TTC549 (cell line): ENCODE measurements at regions not wholly inside any gene's neighbourhood (a gene's known extent, or its start where the extent isn't known, plus 50 kb on each side); places are given as distances from the start of the nearest gene placed in this dataset.
"Not testable (repeated sequence)": the region's sequence is repeated elsewhere in the genome, so short reads cannot be mapped to it uniquely, and the experiment has no call there.

Source experiments
- FAIRE-seq: peaks from 2 replicates; lab custom pipeline; 2012; peaks lifted over from hg19 to GRCh38; lab: Jason Lieb, UNC

- no peak for FAIRE-seq
Measured at GRCh38 chr6:140752234-140752633, 1377.8 kb upstream of the CITED2 start.

DNA sequence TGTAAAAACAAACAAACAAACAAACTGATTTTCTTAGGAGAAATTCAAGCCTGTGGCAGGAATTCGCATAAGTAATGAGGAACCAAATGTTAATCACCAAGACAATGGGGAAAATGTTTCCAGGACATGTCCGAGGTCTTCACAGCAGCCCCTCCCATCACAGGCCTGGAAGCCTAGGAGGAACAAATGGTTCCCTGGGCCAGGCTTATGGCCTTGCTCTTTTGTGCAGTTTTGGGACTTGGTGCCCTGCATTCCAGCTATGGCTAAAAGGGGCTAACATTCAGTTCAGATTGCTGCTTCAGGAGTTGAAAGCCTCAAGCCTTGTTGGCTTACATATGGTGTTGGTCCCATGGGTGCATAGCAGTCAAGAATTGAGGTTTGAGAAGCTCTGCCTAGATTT, 1372.7 kb upstream of the CITED2 start:
- no peak for FAIRE-seq

DNA sequence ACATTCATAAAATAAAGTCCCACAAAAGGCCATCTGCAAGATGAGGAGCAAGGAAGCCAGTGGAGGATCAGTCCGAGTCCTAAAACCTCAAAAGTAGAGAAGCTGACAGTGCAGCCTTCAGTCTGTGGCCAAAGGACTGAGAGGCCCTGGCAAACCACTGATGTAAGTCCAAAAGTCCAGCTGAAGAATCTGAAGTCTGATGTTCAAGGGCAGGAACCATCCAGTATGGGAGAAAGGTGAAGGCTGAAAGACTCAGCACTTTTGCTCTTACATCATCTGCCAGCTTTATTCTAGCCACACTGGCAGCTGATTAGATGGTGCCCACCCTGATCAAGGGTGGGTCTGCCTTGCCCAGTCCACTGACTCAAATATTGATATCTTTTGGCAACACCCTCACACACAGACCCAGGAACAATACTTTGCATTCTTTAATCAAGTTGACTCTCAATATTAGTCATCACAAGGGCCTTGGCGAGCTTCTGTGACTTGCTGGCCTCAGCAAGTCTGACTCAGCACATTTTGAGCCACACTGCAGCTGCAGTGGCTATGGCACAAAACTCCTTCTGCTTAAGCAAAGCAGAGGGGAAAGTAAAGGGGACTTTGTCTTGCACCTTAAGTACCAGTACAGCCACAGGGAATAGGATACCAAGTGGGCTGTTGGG, 1370.3 kb upstream of the CITED2 start:
- FAIRE-seq: no peak

GRCh38 chr6:140736231-140736630, 1361.8 kb upstream of the CITED2 start:
- no peak for FAIRE-seq

DNA sequence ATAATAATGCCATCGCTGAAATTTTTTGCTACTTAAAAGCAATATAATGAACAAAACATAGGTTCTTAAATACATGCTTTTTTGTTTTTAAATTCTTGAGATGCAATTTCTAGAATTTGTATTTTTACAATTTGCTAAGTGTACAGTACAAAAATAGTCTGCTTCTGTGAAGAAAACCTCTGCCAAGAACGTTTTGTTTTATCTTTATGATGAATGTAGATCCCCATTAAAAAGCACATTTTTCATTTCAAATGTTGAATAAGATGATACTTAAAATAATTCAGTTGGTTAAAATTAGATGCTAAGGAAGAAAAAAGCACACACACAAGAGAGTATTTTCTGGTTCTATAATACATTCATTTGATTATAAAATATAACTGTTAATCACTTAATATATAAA, 1358.5 kb upstream of the CITED2 start:
- FAIRE-seq: no peak

GRCh38 chr6:140732155-140732554, 1357.7 kb upstream of the CITED2 start:
- FAIRE-seq: no peak

- no peak for FAIRE-seq
Measured at GRCh38 chr6:140731741-140732140, 1357.3 kb upstream of the CITED2 start.

- no peak for FAIRE-seq
Measured at GRCh38 chr6:140729521-140729920, 1355.1 kb upstream of the CITED2 start.

DNA sequence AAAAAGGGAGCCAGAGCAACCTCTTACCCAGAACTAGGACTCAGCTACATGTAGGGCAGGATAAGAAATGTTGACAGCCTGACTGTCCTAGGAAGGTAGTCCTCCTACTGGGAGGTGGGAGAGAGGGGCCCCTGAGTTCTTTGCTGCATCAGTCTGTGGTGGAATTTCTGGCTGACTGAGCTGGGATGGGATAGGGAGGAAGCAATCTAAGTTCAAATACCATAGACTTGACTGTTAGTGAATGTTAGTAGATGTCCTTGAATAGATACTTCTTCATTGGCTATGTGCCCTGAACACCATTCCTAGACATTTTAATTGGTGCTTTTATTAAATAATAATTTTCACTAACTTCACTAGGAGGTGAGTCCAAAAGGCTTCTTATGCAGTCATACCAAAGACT, 1343.6 kb upstream of the CITED2 start:
- FAIRE-seq: no peak

GRCh38 chr6:140713495-140713894, 1339.0 kb upstream of the CITED2 start:
- FAIRE-seq: no peak

GRCh38 chr6:140711019-140711613, 1336.7 kb upstream of the CITED2 start:
- no peak for FAIRE-seq

DNA sequence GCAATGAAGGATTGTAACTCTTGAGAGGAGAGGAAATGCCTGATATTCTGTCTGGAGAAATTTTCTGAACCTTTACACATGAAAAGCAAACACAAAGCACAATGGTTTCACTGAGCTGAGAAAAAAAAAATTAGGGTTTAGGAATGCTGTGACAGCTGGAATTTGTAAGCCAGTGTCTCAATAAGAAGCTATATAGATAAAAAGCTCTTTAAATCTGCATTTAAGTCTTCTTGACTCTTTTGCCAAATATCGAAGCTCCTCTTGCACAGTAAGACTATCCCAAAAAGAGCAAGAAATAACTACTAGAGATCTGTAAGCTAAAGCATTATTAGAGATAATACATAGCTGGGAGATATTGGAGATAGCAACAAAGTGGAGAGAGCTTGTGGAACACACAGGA, 1334.0 kb upstream of the CITED2 start:
- no peak for FAIRE-seq

- not testable (repeated sequence) for FAIRE-seq
Measured at GRCh38 chr6:140704008-140704407, 1329.6 kb upstream of the CITED2 start.

DNA sequence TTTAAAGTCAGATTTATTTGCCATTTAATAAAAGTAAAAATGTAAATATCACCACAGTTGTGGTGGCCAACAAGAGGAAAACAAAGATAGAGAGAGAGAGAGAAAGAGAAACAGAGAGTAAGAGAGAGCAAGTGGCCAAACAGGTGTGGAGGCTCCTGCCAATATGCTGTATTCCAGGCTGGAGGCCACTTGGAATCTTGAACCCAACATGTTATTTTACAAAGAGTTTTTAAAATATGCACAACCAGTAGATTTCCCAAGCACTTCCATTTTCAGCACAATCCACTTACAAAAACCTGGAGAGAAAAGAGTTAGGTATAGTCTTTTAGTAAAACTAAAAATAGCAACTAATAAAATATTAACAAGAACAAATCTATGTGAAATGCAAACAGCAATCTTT, 1323.1 kb upstream of the CITED2 start:
- FAIRE-seq: no peak

DNA sequence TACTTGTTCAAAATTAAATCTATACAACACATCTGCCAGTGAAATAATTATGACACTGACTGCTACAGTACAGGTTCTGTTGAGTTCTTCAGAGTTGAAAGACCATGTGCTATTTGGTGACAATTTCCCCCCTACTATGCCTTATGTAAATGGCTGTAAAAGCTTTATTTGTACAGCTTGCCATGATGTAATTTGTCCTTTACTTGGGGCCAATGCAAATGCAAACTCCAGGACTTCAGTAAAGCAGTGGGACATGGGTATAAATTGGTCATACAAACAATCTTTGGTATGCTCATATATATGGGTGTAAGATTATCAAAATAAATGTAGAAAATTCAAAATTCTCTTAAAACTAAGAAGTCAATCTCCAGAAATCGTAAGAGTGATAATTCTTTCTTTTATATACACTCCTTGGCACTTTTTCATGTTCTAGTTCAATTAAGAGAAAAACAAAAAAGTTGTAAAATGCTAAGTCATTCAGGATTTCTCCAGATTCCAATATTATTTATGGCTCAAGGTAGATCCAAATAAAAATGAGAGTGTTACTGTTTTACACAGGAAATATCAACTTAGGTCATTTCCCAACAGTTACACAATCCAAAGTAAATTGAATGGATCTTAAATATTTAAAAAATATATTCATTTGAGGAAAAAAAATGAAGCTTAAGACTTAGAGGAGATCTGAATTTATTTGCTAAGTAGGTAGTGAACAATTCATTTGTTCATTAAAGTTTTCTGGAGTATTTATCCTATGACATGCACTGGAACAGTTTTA, 1310.5 kb upstream of the CITED2 start:
- no peak for FAIRE-seq

DNA sequence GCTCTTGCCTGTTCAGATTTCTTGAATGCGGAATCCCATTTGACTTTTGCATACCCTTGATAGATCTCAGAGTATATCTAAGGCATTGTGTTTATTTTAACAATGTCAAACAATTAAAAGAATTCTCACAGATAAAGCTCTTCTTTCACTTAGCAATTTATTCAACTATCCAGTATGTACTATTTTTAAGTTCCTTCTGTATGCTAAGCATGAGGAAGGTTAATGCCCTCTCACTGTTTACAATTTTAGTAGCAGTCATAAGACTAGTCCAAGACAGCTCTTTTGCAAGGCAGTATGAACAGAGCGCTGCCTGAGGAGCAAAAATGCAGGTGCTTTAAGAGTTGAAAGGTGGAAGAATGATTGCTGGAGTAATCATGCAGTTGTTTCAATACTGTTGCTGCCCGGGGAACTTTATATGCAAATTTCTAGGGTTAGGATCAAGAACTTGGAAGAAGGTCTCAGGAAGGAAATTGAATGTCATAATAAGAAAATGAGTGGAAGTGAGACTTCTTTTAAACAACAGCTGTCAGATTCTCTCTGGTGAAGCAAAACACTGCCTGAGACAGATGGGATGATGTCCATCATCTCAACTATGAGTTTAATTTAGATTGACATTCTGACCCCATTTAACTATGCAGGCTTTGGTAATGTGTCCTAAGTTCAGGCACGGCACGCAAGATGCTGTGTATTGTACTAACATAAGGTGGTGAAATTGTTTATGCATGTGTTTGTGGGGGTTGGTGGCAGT, 1303.5 kb upstream of the CITED2 start:
- no peak for FAIRE-seq

DNA sequence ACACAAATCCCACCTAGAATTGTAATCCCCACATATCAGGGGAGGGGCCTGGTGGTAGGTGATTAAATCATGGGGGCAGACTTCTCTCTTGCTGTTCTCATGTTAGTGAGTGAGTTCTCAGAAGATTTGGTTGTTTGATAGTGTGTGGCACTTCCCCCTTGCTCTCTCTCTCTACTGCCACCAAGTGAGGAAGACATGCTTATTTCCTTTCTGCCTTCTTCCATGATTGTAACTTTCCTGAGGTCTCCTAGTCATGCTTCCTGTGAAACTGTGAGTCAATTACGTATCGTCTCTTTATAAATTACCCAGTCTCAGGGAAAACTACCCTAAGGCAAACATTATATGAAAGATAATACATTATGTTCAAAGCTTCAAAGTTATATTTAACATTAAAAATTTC, 1297.5 kb upstream of the CITED2 start:
- no peak for FAIRE-seq

- no peak for FAIRE-seq
Measured at GRCh38 chr6:140670021-140670420, 1295.6 kb upstream of the CITED2 start.

GRCh38 chr6:140669321-140669720, 1294.9 kb upstream of the CITED2 start:
- no peak for FAIRE-seq

DNA sequence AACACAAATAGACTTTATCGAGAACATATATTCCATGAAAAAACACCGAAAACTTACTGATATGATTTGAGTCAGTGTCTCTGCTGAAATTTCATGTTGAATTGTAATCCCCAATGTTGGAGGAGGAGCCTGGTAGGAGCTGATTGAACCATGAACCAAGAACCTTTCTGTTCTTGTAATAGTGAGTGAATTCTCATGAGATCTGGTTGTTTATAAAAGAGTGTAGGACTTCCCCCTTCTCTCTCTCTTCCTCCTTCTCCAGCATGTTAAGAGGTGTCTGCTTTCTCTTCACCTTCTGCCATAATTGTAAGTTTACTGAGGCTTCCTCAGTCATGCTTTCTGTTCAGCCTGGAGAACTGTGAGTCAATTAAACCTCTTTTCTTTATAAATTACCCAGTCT, 1289.3 kb upstream of the CITED2 start:
- FAIRE-seq: no peak

DNA sequence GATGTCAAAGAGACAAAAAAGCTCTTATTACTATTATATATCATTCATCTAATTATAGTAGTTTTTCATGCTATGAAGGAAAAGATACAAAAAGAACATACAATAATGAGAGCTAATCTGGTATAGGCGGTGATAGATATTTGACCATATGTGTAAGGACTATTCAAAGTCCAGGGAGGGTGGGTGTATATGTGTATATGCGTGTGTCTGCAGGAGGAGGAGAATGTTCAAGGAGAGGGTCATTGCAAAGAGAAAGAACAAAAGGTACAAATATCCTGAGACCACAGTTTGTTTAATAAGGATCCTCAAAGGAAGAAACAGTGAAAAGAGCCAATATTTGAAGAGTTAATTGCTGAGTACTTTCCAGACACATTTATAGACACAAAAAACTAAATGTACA, 1288.6 kb upstream of the CITED2 start:
- FAIRE-seq: no peak

DNA sequence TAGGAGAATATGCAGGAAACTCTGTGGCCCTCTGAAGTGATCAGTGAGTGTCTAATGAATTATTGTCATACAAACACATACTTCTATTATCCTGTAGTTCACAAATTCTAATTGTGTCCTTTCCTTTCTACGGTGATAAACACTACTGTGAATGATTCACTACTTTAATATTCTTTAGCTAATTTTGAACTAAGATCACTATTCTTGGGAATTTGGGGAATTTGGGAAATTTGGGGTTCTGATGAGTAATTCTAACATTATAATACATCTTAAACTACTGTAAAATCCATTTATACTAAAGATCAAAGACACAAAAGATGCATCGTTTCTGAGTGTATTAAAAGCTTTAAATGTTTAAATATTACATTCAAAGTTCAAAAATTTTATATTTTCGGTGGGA, 1287.2 kb upstream of the CITED2 start:
- FAIRE-seq: no peak

DNA sequence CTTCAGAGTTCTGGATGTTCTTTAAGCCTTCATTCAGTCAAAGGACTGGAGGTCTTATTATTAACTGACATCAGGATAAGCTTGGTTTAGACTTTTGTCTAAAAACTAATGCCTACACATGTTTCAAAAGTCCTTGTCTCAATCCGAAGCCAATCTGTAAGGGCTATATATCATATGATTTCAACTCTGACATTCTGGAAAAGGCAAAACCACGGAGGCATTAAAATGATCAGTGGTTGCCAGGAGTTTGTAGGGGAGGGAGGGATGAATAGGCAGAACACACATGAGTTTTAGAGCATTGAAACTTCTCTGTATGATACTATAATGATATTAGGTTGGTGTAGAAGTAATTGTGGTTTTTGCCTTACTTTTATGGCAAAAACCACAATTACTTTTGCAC, 1285.8 kb upstream of the CITED2 start:
- no peak for FAIRE-seq
